Uterus (tissue), 3 donors: ENCODE measurements at regions not wholly inside any gene's neighbourhood (a gene's known extent, or its start where the extent isn't known, plus 50 kb on each side); places are given as distances from the start of the nearest gene placed in this dataset.

Source experiments
- DNase-seq, 2 donors: peaks; one replicate each; pipeline ENCODE4 v3.0.0-alpha.2; 2019 to 2020
- H3K27ac ChIP-seq, 2 donors: fragments of 200-600 bp; sonication (generic); 1 replicate in 1 of 2; 2 replicates in 1 of 2; pipeline ENCODE4 v1.5.1; 2016 to 2018
- H3K27me3 ChIP-seq, 2 donors: fragments of 200-600 bp; sonication (generic); one replicate each; pipeline ENCODE4 v1.5.1; 2018 to 2019; ENCODE audit warnings: control low read depth in 1 of 2
- H3K36me3 ChIP-seq, 2 donors: fragments of 200-600 bp; sonication (generic); one replicate each; pipeline ENCODE4 v1.5.1; 2019; ENCODE audit warnings: control low read depth in 1 of 2
- H3K4me1 ChIP-seq, 2 donors: fragments of 200-600 bp; sonication (generic); one replicate each; pipeline ENCODE4 v1.5.1; 2018 to 2019; ENCODE audit warnings: control low read depth in 1 of 2
- H3K4me3 ChIP-seq, 2 donors: fragments of 200-600 bp; sonication (generic); 1 replicate in 1 of 2; 2 replicates in 1 of 2; pipeline ENCODE4 v1.5.1; 2018 to 2019; ENCODE audit warnings: mild to moderate bottlenecking in 1 of 2
- H3K9me3 ChIP-seq, 2 donors: fragments of 200-600 bp; sonication (generic); one replicate each; pipeline ENCODE4 v1.5.1; 2019; ENCODE audit warnings: control low read depth in 1 of 2
- CTCF ChIP-seq, 4 experiments: fragments of 200-600 bp in 2 of 4; fragments of 450-650 bp in 2 of 4; sonication (generic) in 2 of 4; IDR thresholded peaks; one replicate each; pipeline ENCODE4 v1.5.1; 2016 to 2019; ENCODE audit warnings: antibody characterized with exemption in 4 of 4, mild to moderate bottlenecking in 2 of 4, moderate library complexity in 1 of 4
- POLR2A ChIP-seq, 2 donors: fragments of 450-650 bp; IDR thresholded peaks; one replicate each; pipeline ENCODE4 v1.6.1; 2016; ENCODE audit warnings: antibody characterized with exemption in 2 of 2, mild to moderate bottlenecking in 1 of 2, moderate library complexity in 1 of 2
- intact Hi-C: fragments of 100-400 bp; cut with DNase I; formaldehyde crosslinking; loops from one replicate; pipeline ENCODE4 v1.15.1; 2023; ENCODE audit warnings: low total_unique reads
- donor health status: DM: yes; HTN: yes; CAD: no.

- DNase-seq = no peak
- H3K4me1 ChIP-seq = peaks cover 5 to 9% of the 10 kb centered on the region in 2 donors
- H3K27ac ChIP-seq = peak overlapping the region in 1 of 2 donors; percentile 58
- intact Hi-C loops = no loop called here
- no peak overlapping the region for H3K4me3 ChIP-seq
- no peak for TF ChIP-seq CTCF (IDR thresholded peaks at IDR 0.05)
- no peak for TF ChIP-seq POLR2A (IDR thresholded peaks at IDR 0.05)
- no peaks in the 10 kb centered on the region for H3K9me3 ChIP-seq
- H3K27me3 ChIP-seq = no peaks in the 10 kb centered on the region
- no peaks in the 10 kb centered on the region for H3K36me3 ChIP-seq
These were observed 227.6 kb downstream of the BMP7 start for GRCh38 chr20:57038608-57039440.

GRCh38 chr20:57040466-57040865, 226.0 kb downstream of the BMP7 start:
- no peak for TF ChIP-seq POLR2A (IDR thresholded peaks at IDR 0.05)
- TF ChIP-seq CTCF (IDR thresholded peaks at IDR 0.05) = no peak
- Histone ChIP-seq H3K27me3 (no peaks in the 10 kb centered on the region), H3K36me3 (no peaks in the 10 kb centered on the region), H3K27ac (peak overlapping the region; percentile 58 to 78), H3K9me3 (no peaks in the 10 kb centered on the region), H3K4me3 (no peak overlapping the region), H3K4me1 (peaks cover 5 to 9% of the 10 kb centered on the region in 2 donors)
- no peak for DNase-seq
- intact Hi-C loops = no loop called here

GRCh38 chr20:57040924-57041323, 225.5 kb downstream of the BMP7 start:
- no peaks in the 10 kb centered on the region for H3K27me3 ChIP-seq
- intact Hi-C loops = no loop called here
- peak overlapping the region; percentile 68 to 78 for H3K27ac ChIP-seq
- H3K4me3 ChIP-seq = no peak overlapping the region
- no peaks in the 10 kb centered on the region for H3K36me3 ChIP-seq
- peak; percentile 36 to 83 for DNase-seq
- H3K4me1 ChIP-seq = peaks cover 5 to 9% of the 10 kb centered on the region in 2 donors
- no peak for TF ChIP-seq CTCF (IDR thresholded peaks at IDR 0.05)
- TF ChIP-seq POLR2A (IDR thresholded peaks at IDR 0.05) = no peak
- no peaks in the 10 kb centered on the region for H3K9me3 ChIP-seq

GRCh38 chr20:57043091-57043490, 223.3 kb downstream of the BMP7 start:
- peak in 1 of 2 donors; percentile 55 for DNase-seq
- Histone ChIP-seq H3K4me3 (no peak overlapping the region), H3K27me3 (no peaks in the 10 kb centered on the region), H3K4me1 (peaks cover 5 to 7% of the 10 kb centered on the region in 2 donors), H3K27ac (peak overlapping the region; percentile 33 to 46), H3K9me3 (no peaks in the 10 kb centered on the region), H3K36me3 (no peaks in the 10 kb centered on the region)
- intact Hi-C loops = no loop called here
- no peak for TF ChIP-seq POLR2A (IDR thresholded peaks at IDR 0.05)
- no peak for TF ChIP-seq CTCF (IDR thresholded peaks at IDR 0.05)

- Histone ChIP-seq H3K4me3 (no peak overlapping the region), H3K27ac (peak overlapping the region; percentile 33 to 46), H3K36me3 (no peaks in the 10 kb centered on the region), H3K27me3 (no peaks in the 10 kb centered on the region), H3K4me1 (peaks cover 3 to 5% of the 10 kb centered on the region in 2 donors), H3K9me3 (no peaks in the 10 kb centered on the region)
- intact Hi-C loops = no loop called here
- no peak for DNase-seq
- TF ChIP-seq CTCF (IDR thresholded peaks at IDR 0.05) (no peak), POLR2A (IDR thresholded peaks at IDR 0.05) (no peak)
These were observed 222.7 kb downstream of the BMP7 start for GRCh38 chr20:57043669-57044268.
